SK-N-SH (cell line): ENCODE measurements at regions not wholly inside any gene's neighbourhood (a gene's known extent, or its start where the extent isn't known, plus 50 kb on each side); places are given as distances from the start of the nearest gene placed in this dataset.

Experiments
- CTCF ChIA-PET: fragments of 300-600, 350-600 bp; formaldehyde crosslinking; extraction: SDS; loops from one replicate; lab custom pipeline; 2021; lab: Yijun Ruan, JAX
- POLR2A ChIA-PET: fragments of 350-600 bp; sonication (Branson Sonifier 250); formaldehyde crosslinking; extraction: SDS; loops from one replicate; lab custom pipeline; 2020; ENCODE audit warnings: antibody characterized with exemption, inconsistent platforms; lab: Yijun Ruan, JAX
- DNase-seq: peaks from one replicate; pipeline ENCODE4 v3.0.0; 2012
- H2AFZ ChIP-seq: fragments of 200-600 bp; sonication (generic); 2 replicates; pipeline ENCODE4 v1.8.1; 2016; ENCODE audit warnings: antibody characterized with exemption, mild to moderate bottlenecking, low read depth
- H3F3A ChIP-seq: fragments of 200-600 bp; sonication (generic); replicated peaks from 2 replicates; pipeline ENCODE3; 2016; ENCODE audit warnings: antibody characterized with exemption, mild to moderate bottlenecking; ENCODE audit not compliant: insufficient read depth
- H3K27ac ChIP-seq, 2 experiments: fragments of 200-500 bp in 1 of 2; fragments of 200-600 bp in 1 of 2; sonication (Bioruptor generic) in 1 of 2; sonication (generic), shearing (Covaris generic) in 1 of 2; 2 replicates each; pipeline versions ENCODE4 v1.5.1 to v1.6.1; 2014 to 2016; ENCODE audit warnings: low read depth in 2 of 2, inconsistent platforms in 1 of 2, low read length in 1 of 2, mild to moderate bottlenecking in 1 of 2, mixed read lengths in 1 of 2
- H3K27me3 ChIP-seq: fragments of 200-600 bp; sonication (generic), shearing (Covaris generic); 2 replicates; pipeline ENCODE4 v1.6.1; 2016; ENCODE audit warnings: mixed run types; ENCODE audit not compliant: insufficient read depth
- H3K36me3 ChIP-seq, 2 experiments: fragments of 200-500 bp in 1 of 2; fragments of 200-600 bp in 1 of 2; sonication (Bioruptor generic) in 1 of 2; sonication (generic) in 1 of 2; replicated peaks in 1 of 2; 2 replicates each; pipeline versions ENCODE3 to v1.5.1; 2014 to 2016; ENCODE audit warnings: low read length in 1 of 2, mild to moderate bottlenecking in 1 of 2; ENCODE audit not compliant: insufficient read depth in 2 of 2, control insufficient read depth in 1 of 2
- H3K4me1 ChIP-seq, 2 experiments: fragments of 200-500 bp in 1 of 2; fragments of 200-600 bp in 1 of 2; sonication (Bioruptor generic) in 1 of 2; sonication (generic), shearing (Covaris generic) in 1 of 2; 2 replicates each; pipeline versions ENCODE4 v1.5.1 to v1.6.1; 2014 to 2016; ENCODE audit warnings: low read depth in 1 of 2, low read length in 1 of 2, mixed run types in 1 of 2; ENCODE audit not compliant: insufficient read depth in 2 of 2, control insufficient read depth in 1 of 2
- H3K4me2 ChIP-seq: fragments of 200-600 bp; sonication (generic), shearing (Covaris generic); 2 replicates; pipeline ENCODE4 v1.6.1; 2017; ENCODE audit warnings: mixed run types
- H3K4me3 ChIP-seq, 2 experiments: fragments of 200-500 bp in 1 of 2; fragments of 200-600 bp in 1 of 2; sonication (Bioruptor generic) in 1 of 2; sonication (generic), shearing (Covaris generic) in 1 of 2; 2 replicates each; pipeline versions ENCODE4 v1.5.1 to v1.8.1; 2014 to 2016; ENCODE audit warnings: low read depth in 2 of 2, inconsistent platforms in 1 of 2, low read length in 1 of 2, mild to moderate bottlenecking in 1 of 2, mixed read lengths in 1 of 2, moderate library complexity in 1 of 2
- H3K79me2 ChIP-seq: fragments of 200-600 bp; sonication (generic); 2 replicates; pipeline ENCODE4 v1.8.1; 2017; ENCODE audit warnings: mild to moderate bottlenecking; ENCODE audit not compliant: insufficient read depth
- H3K9ac ChIP-seq: fragments of 200-600 bp; sonication (generic); 2 replicates; pipeline ENCODE4 v1.6.1; 2017; ENCODE audit warnings: mixed run types
- H3K9me2 ChIP-seq: fragments of 200-600 bp; sonication (generic); 2 replicates; pipeline ENCODE4 v1.6.1; 2017; ENCODE audit warnings: mixed run types
- H3K9me3 ChIP-seq: fragments of 200-600 bp; sonication (generic); 2 replicates; pipeline ENCODE4 v1.6.1; 2017; ENCODE audit warnings: mixed run types, mild to moderate bottlenecking, moderate library complexity
- H4K20me1 ChIP-seq: fragments of 200-600 bp; sonication (generic); 2 replicates; pipeline ENCODE4 v1.6.1; 2017; ENCODE audit warnings: mild to moderate bottlenecking, mixed run types; ENCODE audit not compliant: insufficient read depth
- CHD2 ChIP-seq: fragments of 150-350 bp; IDR thresholded peaks from 2 replicates; pipeline ENCODE4 v1.6.1; 2018; ENCODE audit warnings: low read length; ENCODE audit not compliant: partially characterized antibody
- ELF1 ChIP-seq: IDR thresholded peaks from 2 replicates; pipeline ENCODE4 v1.4.0; 2012
- FOSL2 ChIP-seq: IDR thresholded peaks from 2 replicates; pipeline ENCODE4 v1.4.0; 2012; ENCODE audit warnings: low read depth, mild to moderate bottlenecking, moderate library complexity, borderline replicate concordance
- GATA2 ChIP-seq: sonication (generic); formaldehyde crosslinking; IDR thresholded peaks from 2 replicates; pipeline ENCODE4 v1.5.0; 2020; ENCODE audit warnings: mild to moderate bottlenecking, missing genetic modification reagents
- JUND ChIP-seq: IDR thresholded peaks from 2 replicates; pipeline ENCODE4 v1.4.0; 2012
- MEF2A ChIP-seq: IDR thresholded peaks from 2 replicates; pipeline ENCODE4 v1.4.0; 2012; ENCODE audit warnings: low read depth, borderline replicate concordance
- NFIC ChIP-seq: IDR thresholded peaks from 2 replicates; pipeline ENCODE4 v1.4.0; 2012; ENCODE audit warnings: borderline replicate concordance
- NRF1 ChIP-seq: IDR thresholded peaks from 2 replicates; pipeline ENCODE4 v1.6.1; 2012; ENCODE audit warnings: low read depth, mild to moderate bottlenecking, low read length
- PBX3 ChIP-seq: IDR thresholded peaks from 2 replicates; pipeline ENCODE4; 2012
- RAD21 ChIP-seq: IDR thresholded peaks from 2 replicates; pipeline ENCODE4 v1.6.1; 2012; ENCODE audit warnings: mild to moderate bottlenecking, low read length
- RFX5 ChIP-seq: IDR thresholded peaks from 2 replicates; pipeline ENCODE4 v1.6.1; 2012; ENCODE audit warnings: mild to moderate bottlenecking, improper control_type of control experiment, low read length
- SIN3A ChIP-seq: IDR thresholded peaks from 2 replicates; pipeline ENCODE4 v1.6.1; 2012; ENCODE audit warnings: low read depth, mild to moderate bottlenecking, low read length, moderate library complexity, borderline replicate concordance
- TCF12 ChIP-seq: IDR thresholded peaks from 2 replicates; pipeline ENCODE4 v1.4.0; 2012
- WGBS: methylation state at CpG from one replicate; pipeline ENCODE4 v1.1.6; 2017; ENCODE audit warnings: low lambda C conversion rate; 5-methylcytosine and 5-hydroxymethylcytosine counted together
- TF ChIP-seq, protein P1 (sequence below): IDR thresholded peaks from 2 replicates; pipeline ENCODE4 v1.4.0; 2012; ENCODE audit warnings: low read depth, borderline replicate concordance
- TF ChIP-seq, protein P2 (sequence below): fragments of 200-600 bp; sonication (generic); IDR thresholded peaks from 2 replicates; pipeline ENCODE4 v1.6.1; 2017; ENCODE audit warnings: antibody characterized with exemption, mild to moderate bottlenecking, moderate library complexity
- TF ChIP-seq, protein P3 (sequence below): fragments of 150-350 bp; IDR thresholded peaks from 2 replicates; pipeline ENCODE4 v1.6.1; 2017; ENCODE audit warnings: antibody characterized with exemption, low read length, low read depth, borderline replicate concordance

GRCh38 chr7:13692548-13692947 lies 296.9 kb downstream of the ETV1 start:
- Histone ChIP-seq H3K4me1 (no peaks in the 10 kb centered on the region; a peak in 1 of 4 replicates), H3K36me3 (no peaks in the 10 kb centered on the region), H3K27ac (no peak overlapping the region), H3K9me2 (no peaks in the 10 kb centered on the region), H3F3A (no peaks in the 10 kb centered on the region), H3K9me3 (no peaks in the 10 kb centered on the region), H3K4me2 (no peak overlapping the region), H3K4me3 (no peak overlapping the region), H3K27me3 (no peaks in the 10 kb centered on the region), H3K9ac (no peak overlapping the region), H3K79me2 (no peaks in the 10 kb centered on the region), H4K20me1 (no peaks in the 10 kb centered on the region), H2AFZ (no peak overlapping the region)
- TF ChIP-seq, protein P1, sequence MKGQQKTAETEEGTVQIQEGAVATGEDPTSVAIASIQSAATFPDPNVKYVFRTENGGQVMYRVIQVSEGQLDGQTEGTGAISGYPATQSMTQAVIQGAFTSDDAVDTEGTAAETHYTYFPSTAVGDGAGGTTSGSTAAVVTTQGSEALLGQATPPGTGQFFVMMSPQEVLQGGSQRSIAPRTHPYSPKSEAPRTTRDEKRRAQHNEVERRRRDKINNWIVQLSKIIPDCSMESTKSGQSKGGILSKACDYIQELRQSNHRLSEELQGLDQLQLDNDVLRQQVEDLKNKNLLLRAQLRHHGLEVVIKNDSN, result no peak
- TF ChIP-seq JUND (no peak), SIN3A (no peak), TCF12 (no peak)
- POLR2A ChIA-PET, result no interaction called here
- CTCF ChIA-PET, result interaction anchor here (1.4 kb wide), 1 partner anchor 50 kb away, joined by 3 read pairs; no protein-coding TSS in a partner anchor
- DNase-seq, result no peak
- WGBS, result 48% methylated on average over 4 of the region's 4 CpGs

DNA sequence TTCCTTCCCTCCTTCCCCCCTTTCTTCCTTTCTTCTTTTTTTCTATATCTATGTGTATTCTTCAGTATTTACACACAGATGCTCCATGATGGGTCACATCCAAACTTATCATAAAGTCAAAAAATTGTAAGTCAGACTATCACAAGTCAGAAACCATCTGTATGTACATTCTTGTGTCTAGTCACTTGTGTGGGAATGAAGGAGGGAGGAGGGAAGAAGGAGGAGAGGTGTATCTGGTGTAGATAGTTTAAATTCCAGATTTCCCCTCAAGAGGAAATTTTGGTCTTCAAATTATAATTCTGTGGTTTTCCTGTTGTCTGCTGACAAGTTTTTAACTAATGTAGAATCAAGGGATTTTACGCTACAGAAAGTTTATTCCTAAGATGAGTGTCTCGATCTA lies 287.2 kb downstream of the ETV1 start:
- POLR2A ChIA-PET, result no interaction called here
- Histone ChIP-seq H2AFZ (no peak overlapping the region), H3K36me3 (no peaks in the 10 kb centered on the region), H3K9ac (no peak overlapping the region), H3K27ac (no peak overlapping the region), H3K9me2 (no peaks in the 10 kb centered on the region), H3K4me3 (no peak overlapping the region), H3K4me1 (no peaks in the 10 kb centered on the region; a peak in 2 of 4 replicates), H3F3A (no peaks in the 10 kb centered on the region), H3K9me3 (no peaks in the 10 kb centered on the region), H4K20me1 (no peaks in the 10 kb centered on the region), H3K4me2 (no peak overlapping the region), H3K27me3 (no peaks in the 10 kb centered on the region), H3K79me2 (no peaks in the 10 kb centered on the region)
- no peak for TF ChIP-seq GATA2 (CRISPR knock-in tag)
- TF ChIP-seq RFX5, result no peak
- TF ChIP-seq NFIC, result no peak
- TF ChIP-seq, protein P2, sequence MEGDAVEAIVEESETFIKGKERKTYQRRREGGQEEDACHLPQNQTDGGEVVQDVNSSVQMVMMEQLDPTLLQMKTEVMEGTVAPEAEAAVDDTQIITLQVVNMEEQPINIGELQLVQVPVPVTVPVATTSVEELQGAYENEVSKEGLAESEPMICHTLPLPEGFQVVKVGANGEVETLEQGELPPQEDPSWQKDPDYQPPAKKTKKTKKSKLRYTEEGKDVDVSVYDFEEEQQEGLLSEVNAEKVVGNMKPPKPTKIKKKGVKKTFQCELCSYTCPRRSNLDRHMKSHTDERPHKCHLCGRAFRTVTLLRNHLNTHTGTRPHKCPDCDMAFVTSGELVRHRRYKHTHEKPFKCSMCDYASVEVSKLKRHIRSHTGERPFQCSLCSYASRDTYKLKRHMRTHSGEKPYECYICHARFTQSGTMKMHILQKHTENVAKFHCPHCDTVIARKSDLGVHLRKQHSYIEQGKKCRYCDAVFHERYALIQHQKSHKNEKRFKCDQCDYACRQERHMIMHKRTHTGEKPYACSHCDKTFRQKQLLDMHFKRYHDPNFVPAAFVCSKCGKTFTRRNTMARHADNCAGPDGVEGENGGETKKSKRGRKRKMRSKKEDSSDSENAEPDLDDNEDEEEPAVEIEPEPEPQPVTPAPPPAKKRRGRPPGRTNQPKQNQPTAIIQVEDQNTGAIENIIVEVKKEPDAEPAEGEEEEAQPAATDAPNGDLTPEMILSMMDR, result no peak
- TF ChIP-seq RAD21, result no peak
- TF ChIP-seq FOSL2, result no peak
- TF ChIP-seq, protein P3, sequence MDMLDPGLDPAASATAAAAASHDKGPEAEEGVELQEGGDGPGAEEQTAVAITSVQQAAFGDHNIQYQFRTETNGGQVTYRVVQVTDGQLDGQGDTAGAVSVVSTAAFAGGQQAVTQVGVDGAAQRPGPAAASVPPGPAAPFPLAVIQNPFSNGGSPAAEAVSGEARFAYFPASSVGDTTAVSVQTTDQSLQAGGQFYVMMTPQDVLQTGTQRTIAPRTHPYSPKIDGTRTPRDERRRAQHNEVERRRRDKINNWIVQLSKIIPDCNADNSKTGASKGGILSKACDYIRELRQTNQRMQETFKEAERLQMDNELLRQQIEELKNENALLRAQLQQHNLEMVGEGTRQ, result no peak
- TF ChIP-seq CHD2, result no peak
- no peak for TF ChIP-seq PBX3
- TF ChIP-seq MEF2A, result no peak
- TF ChIP-seq NRF1, result no peak
- no peak for TF ChIP-seq ELF1
- WGBS, result 85% methylated on average over 2 of the region's 2 CpGs
- CTCF ChIA-PET, result no interaction called here
- no peak for DNase-seq
